Esophagus muscularis mucosa (tissue), 3 donors: ENCODE measurements at regions not wholly inside any gene's neighbourhood (a gene's known extent, or its start where the extent isn't known, plus 50 kb on each side); places are given as distances from the start of the nearest gene placed in this dataset.

Experiments used
- CTCF ChIP-seq, 3 experiments: fragments of 200-600 bp in 2 of 3; fragments of 450-650 bp in 1 of 3; sonication (generic) in 2 of 3; IDR thresholded peaks; one replicate each; pipeline ENCODE4 v1.5.1; 2017 to 2019; ENCODE audit warnings: antibody characterized with exemption in 3 of 3, mild to moderate bottlenecking in 2 of 3, moderate library complexity in 1 of 3
- POLR2A ChIP-seq: fragments of 450-650 bp; IDR thresholded peaks from one replicate; pipeline ENCODE4 v1.6.1; 2017; ENCODE audit warnings: antibody characterized with exemption, moderate library complexity, mild to moderate bottlenecking, low read depth
- POLR2AphosphoS5 ChIP-seq, 2 donors: sonication (generic); formaldehyde crosslinking; IDR thresholded peaks; one replicate each; pipeline ENCODE4 v1.6.1; 2017; ENCODE audit warnings: antibody characterized with exemption in 2 of 2

GRCh38 chr22:22048318-22048942, 65.8 kb upstream of the TOP3B start:
- TF ChIP-seq CTCF (IDR thresholded peaks at IDR 0.05) (no peak), POLR2A (no peak), POLR2AphosphoS5 (IDR thresholded peaks at IDR 0.05) (no peak)
